ENCODE measurements at regions not wholly inside any gene's neighbourhood (a gene's known extent, or its start where the extent isn't known, plus 50 kb on each side); places are given as distances from the start of the nearest gene placed in this dataset.

DNA sequence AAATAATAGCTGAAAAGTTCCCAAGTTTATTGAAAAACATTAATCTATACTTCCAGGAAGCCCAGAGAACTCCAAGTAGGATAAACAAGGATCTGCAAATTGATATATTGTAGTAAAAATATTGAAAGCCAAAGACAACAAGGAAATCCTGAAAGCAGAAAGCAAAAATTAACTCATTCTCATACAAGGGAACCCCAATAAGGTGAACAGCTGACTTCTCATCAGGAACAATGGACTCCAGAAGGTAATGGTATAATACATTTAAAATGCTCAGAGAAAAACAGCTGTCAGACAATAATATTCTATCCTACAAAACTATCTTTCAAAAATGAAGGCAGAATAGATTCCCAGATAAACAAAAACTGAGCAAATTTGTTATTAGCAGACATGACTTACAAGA, 138.1 kb upstream of the BMP4 start:
- DNase-seq: no peak

GRCh38 chr14:54098536-54098935, 141.9 kb upstream of the BMP4 start:
- DNase-seq: no peak

GRCh38 chr14:54102051-54102456, 145.4 kb upstream of the BMP4 start:
- DNase-seq: no peak

GRCh38 chr14:54102530-54102929, 145.9 kb upstream of the BMP4 start:
- DNase-seq: no peak

DNA sequence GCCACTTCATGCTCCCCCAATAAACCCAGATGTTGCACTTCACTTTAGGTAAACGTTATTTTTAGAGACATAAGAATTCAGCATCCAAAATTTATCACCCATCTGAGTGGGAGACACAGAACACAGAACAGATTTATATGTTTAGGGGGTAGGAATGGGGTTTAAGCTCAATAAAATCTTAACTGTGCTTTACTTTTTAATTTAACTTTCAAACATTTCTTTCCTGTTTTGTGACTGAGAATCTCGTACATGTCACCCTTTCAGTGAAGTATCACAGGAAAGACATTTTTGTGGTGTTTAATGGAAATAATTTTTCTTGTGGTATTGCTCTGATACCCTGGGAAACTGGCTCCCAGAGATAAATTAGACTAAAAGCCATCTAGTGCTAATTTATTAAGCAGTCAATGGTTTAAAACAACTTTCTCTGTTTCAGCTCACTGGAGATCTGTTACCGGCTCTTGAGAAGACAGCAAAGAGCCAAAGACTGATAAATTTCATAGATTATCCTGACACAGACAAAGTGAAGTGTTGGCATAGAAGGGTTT, 148.0 kb upstream of the BMP4 start:
- DNase-seq: no peak

GRCh38 chr14:54105406-54105805, 148.8 kb upstream of the BMP4 start:
- no peak for DNase-seq

DNA sequence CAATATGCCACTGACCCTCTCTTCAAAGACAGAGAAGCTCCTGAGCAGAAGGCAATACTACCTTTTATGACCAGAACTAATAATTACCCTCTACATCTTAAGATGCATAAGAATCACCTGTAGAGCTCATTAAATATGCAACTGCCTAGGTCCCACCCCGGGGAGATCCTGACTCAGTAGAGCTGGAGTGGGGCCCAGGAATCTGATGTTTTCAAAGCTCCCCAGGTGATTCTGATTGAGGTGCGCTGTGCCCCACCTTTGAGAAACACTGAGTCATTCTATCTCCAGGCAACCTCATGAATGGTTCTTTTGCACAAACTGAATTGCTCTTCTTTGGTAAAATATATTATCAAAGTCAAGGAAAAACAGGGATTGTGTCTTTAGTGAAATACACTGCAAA, 149.3 kb upstream of the BMP4 start:
- no peak for DNase-seq

DNA sequence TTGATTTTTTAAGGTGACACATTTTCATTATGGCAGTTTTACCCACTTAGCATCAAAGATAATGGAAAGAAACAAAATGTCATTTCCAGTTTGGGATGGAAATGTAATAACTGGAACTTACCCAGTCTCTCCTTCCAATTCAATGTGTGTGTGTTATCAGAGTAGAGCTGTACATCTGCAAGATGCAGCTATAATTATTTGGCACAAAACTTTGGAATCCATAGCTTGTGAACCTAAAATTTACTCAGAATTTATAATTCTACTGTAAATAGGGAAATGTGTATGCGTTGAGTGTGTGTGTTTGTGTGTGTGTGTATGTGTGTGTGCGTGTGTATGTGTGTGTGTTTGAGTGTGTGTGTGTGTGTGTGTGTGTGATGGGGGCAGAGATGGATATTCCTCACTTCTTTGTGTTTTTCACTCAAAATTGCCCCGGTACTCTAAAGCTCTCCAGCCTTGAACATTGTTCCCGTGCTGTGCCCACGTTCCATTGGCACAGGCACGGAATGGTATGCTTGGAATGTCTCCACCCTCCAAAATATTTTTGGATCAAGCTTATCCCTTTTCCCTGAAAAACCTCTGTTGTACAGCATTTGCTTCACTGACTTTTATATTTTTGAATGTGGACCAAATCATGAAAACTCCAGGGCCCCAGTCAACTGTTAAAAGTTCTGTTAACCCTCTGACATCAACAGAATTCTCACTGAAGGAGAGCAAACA, 150.2 kb upstream of the BMP4 start:
- no peak for DNase-seq

GRCh38 chr14:54108481-54109471, 152.2 kb upstream of the BMP4 start:
- DNase-seq: no peak

DNA sequence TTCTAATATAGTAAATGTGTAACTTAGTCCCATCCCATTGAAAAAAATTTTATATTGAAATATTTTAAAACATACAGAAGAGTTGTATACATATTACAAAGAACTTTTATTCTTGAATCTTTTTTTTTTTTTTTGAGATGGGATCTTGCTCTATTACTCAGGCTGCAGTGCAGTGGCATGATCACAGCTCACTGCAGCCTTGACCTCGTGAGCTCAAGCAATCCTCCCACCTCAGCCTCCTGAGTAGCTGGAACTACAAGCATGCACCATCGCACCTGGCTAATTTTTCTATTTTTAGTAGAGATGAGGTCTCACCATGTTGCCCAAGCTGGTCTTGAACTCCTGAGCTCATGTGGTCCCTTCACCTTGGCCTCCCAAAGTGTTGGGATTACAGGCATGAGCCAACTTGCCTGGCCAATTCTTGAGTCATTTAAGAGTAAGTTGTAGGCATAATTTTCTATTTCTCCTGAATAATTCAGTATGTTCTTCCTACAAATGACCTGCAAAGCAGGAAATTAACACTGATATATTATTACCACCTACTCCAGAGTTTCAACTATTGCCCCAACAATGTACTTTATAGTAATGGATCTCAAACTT, 153.0 kb upstream of the BMP4 start:
- no peak for DNase-seq

DNA sequence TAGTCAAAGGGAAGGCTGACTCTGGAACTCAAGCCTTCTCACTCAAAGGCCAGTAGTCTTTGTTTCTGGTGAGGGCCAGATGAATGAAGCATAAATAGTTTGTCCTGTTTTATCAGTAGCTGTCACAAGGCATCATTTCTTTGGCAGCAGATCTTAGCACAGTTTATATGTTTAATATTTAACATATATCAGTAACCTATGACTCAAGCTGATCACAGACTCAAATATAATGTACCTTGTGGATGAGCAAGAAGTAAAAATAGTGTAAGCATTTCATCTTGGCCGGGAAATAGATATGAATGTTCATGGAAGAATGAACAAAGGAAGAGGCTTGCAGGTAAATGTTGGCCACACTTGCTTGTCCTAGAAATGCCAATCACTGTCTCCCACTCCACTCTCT, 158.3 kb upstream of the BMP4 start:
- DNase-seq: no peak

DNA sequence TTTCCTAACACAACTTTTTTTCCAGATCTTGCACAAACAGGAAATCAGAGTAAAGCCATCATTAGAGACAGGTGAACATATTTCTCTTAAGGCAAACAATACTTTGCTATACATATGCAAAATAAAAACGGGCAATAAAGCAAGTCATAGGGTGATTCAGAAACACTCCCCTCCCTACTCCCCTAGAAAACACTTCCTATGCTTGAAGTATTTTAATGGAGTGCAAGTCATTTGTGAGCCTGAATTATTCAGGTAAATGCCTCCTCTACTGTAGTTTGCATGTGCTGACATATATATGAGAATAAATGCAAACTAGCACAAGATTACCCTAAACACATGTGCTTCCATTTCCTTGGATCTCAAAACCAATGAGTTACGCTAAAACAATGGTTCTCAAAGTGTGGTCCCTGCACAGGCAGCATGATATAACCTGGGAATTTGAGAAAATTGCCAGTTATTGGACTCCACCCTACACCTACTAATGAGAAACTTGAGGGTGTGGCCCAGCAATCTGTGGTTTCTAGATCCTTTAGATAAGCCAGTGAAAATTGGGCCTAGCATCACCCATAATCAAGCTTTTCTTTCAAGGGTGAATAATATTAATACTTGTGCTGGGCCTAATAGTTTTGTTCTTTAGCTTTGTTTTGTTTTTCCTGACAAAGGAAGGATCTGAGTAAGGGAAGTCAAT, 159.7 kb upstream of the BMP4 start:
- DNase-seq: no peak

DNA sequence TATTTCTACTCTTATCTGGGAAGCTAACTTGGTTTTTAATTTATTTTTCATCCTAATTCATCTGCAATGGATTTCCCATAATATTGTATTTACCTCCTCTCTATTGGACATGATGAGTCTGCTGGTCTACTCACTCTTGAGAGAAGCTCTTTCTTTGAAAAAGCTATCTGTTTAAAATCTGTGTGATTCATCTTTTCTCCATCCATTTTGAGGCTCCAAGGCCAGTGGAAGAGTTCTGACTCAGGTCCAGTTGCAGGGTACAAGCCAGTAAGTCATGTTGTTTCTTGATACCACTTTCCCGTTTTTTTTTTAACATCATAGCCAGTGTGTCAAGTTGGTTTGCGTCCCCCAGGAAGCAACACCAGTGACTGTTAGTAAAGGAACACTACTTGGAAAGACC, 160.3 kb upstream of the BMP4 start:
- no peak for DNase-seq

- DNase-seq: no peak
These were observed 160.8 kb upstream of the BMP4 start for GRCh38 chr14:54117396-54117795.

- no peak for DNase-seq
These were observed 161.3 kb upstream of the BMP4 start for GRCh38 chr14:54117924-54118323.

- DNase-seq: no peak
These were observed 163.6 kb upstream of the BMP4 start for GRCh38 chr14:54120260-54120659.

DNA sequence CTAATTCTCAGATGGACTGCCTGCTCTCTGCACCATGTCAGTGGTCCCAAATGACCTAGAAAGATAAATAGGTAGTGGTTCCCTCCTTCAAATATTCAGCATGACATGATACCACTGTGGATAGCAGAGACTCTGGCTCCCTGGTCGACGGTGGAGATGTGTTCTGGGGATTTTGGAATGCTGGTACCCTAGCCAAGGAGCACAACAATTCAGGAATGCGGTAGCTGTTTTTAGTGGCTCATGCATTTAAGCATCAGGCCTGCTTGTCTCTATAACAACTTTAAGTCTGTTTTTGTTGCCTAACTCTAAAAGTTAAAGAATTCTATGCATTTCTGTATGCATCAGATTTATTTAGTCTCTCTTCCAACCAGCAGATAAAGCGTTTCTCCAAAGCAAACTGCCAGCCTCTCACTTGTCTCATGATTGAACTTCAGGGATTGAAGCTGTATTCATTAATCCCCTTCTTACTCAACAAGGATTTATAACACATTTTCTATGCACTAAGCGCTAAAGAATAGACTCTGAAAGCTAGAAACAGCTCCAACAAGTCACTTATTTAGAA, 164.9 kb upstream of the BMP4 start:
- no peak for DNase-seq

- DNase-seq: no peak
These were observed 167.2 kb upstream of the BMP4 start for GRCh38 chr14:54123841-54124240.

DNA sequence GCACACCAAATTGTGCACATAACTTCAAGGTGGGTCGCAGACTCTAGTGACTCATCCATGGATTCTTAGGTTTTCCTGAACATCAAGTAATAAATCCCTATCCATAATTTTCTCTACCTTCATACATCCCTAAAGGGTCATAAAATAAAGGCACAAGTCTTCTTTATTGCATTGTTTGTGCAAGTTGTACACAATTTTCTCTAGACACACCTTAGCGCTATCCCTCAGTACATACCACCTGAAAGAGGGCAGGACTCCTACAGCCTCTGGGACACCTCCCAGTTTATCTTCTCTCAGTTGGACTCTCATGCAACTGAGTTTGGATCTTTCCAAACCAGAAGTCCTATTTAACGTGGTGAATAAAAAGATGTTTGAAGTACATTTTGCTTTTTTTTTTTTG, 168.5 kb upstream of the BMP4 start:
- DNase-seq: no peak

DNA sequence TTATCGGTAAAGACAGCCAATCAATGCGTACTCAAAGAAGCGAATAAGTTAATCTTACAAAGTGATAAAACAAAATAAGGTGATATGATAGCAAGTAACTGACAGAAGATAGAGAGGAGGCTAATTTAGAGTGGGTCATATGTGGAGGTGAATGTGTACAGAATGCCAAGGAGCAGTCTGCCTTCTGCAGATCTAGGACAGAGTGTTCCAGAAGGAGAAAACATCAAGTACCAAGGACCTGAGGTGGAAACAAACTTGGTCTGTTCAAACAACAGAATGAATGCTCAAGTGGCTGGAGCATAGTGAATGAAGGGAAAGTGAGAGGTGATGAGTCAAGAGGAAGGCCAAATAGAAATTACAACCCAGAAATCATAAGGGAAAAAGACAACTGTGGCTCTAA, 170.3 kb upstream of the BMP4 start:
- no peak for DNase-seq

GRCh38 chr14:54127526-54127925, 170.9 kb upstream of the BMP4 start:
- no peak for DNase-seq

DNA sequence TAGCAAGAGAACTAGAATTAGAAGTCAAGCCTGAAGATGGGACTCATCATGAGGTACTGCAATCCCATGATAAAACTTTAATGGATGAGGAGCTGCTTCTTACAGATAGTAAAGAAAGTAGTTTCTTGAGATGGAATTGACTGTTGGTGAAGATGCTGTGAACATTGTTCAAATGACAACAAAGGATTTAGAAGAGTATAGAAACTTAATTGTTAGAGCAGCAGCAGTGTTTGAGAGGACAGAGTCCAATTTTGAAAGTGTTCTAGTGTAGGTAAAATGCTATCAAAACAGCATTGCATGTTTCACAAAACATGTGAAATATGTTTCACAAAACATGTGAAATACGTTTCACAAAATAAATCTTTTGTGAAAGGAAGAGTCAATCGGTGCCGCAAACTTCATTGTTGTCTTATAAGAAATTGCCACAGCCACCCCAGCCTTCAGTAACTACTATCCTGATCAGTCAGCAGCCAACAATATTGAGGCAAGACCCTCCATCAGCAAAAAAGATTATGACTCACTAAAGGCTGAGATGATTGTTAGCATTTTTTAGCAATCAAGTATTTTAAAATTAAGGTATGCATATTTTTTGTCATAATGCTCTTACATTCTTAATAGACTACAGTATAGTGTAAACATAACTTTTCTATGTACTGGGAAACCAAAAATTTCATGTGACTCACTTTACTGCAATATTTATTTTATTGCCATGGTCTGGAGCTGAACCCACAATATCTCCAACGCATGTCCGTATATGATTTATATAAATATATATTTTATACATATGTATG, 173.4 kb upstream of the BMP4 start:
- no peak for DNase-seq
